ENCODE measurements at regions not wholly inside any gene's neighbourhood (a gene's known extent, or its start where the extent isn't known, plus 50 kb on each side); places are given as distances from the start of the nearest gene placed in this dataset.

DNA sequence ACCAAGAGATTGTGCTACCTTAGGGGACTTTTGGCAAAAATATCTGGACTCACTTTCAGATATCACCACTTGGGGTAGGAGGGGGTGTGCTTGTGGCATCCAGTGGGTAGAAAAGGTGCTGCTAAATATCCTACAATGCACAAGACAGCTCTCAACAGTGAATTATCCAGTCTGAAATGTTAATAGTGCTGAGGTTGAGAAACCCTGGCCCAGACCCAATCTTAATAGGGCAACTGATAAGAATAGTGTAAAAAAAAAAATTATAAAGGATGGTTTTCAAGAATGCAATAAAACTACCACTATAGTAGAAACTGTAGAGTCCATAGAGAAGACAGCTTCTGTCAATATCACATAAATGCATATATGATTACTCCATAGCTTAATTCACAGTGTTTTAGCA, 185.5 kb downstream of the ZNF330 start:
- TF ChIP-seq, protein P1, sequence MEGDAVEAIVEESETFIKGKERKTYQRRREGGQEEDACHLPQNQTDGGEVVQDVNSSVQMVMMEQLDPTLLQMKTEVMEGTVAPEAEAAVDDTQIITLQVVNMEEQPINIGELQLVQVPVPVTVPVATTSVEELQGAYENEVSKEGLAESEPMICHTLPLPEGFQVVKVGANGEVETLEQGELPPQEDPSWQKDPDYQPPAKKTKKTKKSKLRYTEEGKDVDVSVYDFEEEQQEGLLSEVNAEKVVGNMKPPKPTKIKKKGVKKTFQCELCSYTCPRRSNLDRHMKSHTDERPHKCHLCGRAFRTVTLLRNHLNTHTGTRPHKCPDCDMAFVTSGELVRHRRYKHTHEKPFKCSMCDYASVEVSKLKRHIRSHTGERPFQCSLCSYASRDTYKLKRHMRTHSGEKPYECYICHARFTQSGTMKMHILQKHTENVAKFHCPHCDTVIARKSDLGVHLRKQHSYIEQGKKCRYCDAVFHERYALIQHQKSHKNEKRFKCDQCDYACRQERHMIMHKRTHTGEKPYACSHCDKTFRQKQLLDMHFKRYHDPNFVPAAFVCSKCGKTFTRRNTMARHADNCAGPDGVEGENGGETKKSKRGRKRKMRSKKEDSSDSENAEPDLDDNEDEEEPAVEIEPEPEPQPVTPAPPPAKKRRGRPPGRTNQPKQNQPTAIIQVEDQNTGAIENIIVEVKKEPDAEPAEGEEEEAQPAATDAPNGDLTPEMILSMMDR (IDR thresholded peaks at IDR 0.05): no peak
- no peak for TF ChIP-seq POLR2A (IDR thresholded peaks at IDR 0.05)

All from body of pancreas (tissue), 4 donors.